HG02884 (cell line): ENCODE measurements at regions not wholly inside any gene's neighbourhood (a gene's known extent, or its start where the extent isn't known, plus 50 kb on each side); places are given as distances from the start of the nearest gene placed in this dataset.

ENCODE experiments used
- ATAC-seq: cut with Tn5 transposase; IDR thresholded peaks from one replicate; pipeline ENCODE4 v1.9.1; 2021; ENCODE audit warnings: mild to moderate bottlenecking, moderate library complexity; ENCODE audit not compliant: unreplicated experiment

- ATAC-seq = no peak
Measured at GRCh38 chr20:61123286-61123685, 128.8 kb upstream of the CDH4 start.

- no peak for ATAC-seq
Measured at GRCh38 chr20:61123751-61124368, 128.2 kb upstream of the CDH4 start.

- no peak for ATAC-seq
Measured at GRCh38 chr20:61125076-61125475, 127.0 kb upstream of the CDH4 start.

GRCh38 chr20:61125546-61126180 lies 126.4 kb upstream of the CDH4 start:
- no peak for ATAC-seq

GRCh38 chr20:61126369-61127195 lies 125.5 kb upstream of the CDH4 start:
- ATAC-seq = no peak

- no peak for ATAC-seq
Measured at GRCh38 chr20:61127311-61128039, 124.6 kb upstream of the CDH4 start.

GRCh38 chr20:61128701-61129269 lies 123.3 kb upstream of the CDH4 start:
- ATAC-seq = no peak

GRCh38 chr20:61129311-61129710 lies 122.8 kb upstream of the CDH4 start:
- no peak for ATAC-seq

- ATAC-seq = no peak
Measured at GRCh38 chr20:61130156-61130555, 121.9 kb upstream of the CDH4 start.

GRCh38 chr20:61131944-61132343 lies 120.1 kb upstream of the CDH4 start:
- ATAC-seq = no peak

GRCh38 chr20:61133611-61134010 lies 118.5 kb upstream of the CDH4 start:
- no peak for ATAC-seq

GRCh38 chr20:61134296-61135030 lies 117.6 kb upstream of the CDH4 start:
- ATAC-seq = no peak

- no peak for ATAC-seq
Measured at GRCh38 chr20:61135266-61135665, 116.8 kb upstream of the CDH4 start.

GRCh38 chr20:61135968-61136367 lies 116.1 kb upstream of the CDH4 start:
- no peak for ATAC-seq

- no peak for ATAC-seq
Measured at GRCh38 chr20:61138566-61138965, 113.5 kb upstream of the CDH4 start.

GRCh38 chr20:61139031-61139430 lies 113.0 kb upstream of the CDH4 start:
- no peak for ATAC-seq

GRCh38 chr20:61140576-61140975 lies 111.5 kb upstream of the CDH4 start:
- ATAC-seq = no peak

- ATAC-seq = no peak
Measured at GRCh38 chr20:61146023-61146422, 106.0 kb upstream of the CDH4 start.

- no peak for ATAC-seq
Measured at GRCh38 chr20:61149636-61150035, 102.4 kb upstream of the CDH4 start.

- no peak for ATAC-seq
Measured at GRCh38 chr20:61157301-61157700, 94.8 kb upstream of the CDH4 start.
